NB4 (cell line): ENCODE measurements at regions not wholly inside any gene's neighbourhood (a gene's known extent, or its start where the extent isn't known, plus 50 kb on each side); places are given as distances from the start of the nearest gene placed in this dataset.

Source experiments
- CTCF ChIP-seq: IDR thresholded peaks from one replicate; pipeline ENCODE4 v1.5.1; 2012; ENCODE audit warnings: low read depth, low read length
- MAX ChIP-seq: IDR thresholded peaks from 2 replicates; pipeline ENCODE4 v1.6.1; 2011; ENCODE audit warnings: low read depth, low read length

- no peak for TF ChIP-seq CTCF
- TF ChIP-seq MAX, result no peak
Observed at GRCh38 chr6:74603322-74604076, 602.4 kb downstream of the COL12A1 start.
